Lower lobe of right lung (tissue), 2 donors: ENCODE measurements at regions not wholly inside any gene's neighbourhood (a gene's known extent, or its start where the extent isn't known, plus 50 kb on each side); places are given as distances from the start of the nearest gene placed in this dataset.
"Not testable (repeated sequence)": the region's sequence is repeated elsewhere in the genome, so short reads cannot be mapped to it uniquely, and the experiment has no call there.

Experiments
- ATAC-seq, 2 donors: fragments of 200-7000 bp; cut with Tn5 transposase; one replicate each; pipeline ENCODE4 v1.9.1; 2020 to 2022; ENCODE audit warnings: mild to moderate bottlenecking in 2 of 2, moderate library complexity in 2 of 2
- DNase-seq: peaks from one replicate; pipeline ENCODE4 v3.0.0-alpha.2; 2020
- H3K27ac ChIP-seq: fragments of 200-600 bp; one replicate; pipeline ENCODE4 v1.8.0; 2022
- H3K27me3 ChIP-seq: fragments of 200-600 bp; one replicate; pipeline ENCODE4 v1.8.0; 2022; ENCODE audit warnings: low read depth
- H3K36me3 ChIP-seq: fragments of 200-600 bp; one replicate; pipeline ENCODE4 v1.8.0; 2022; ENCODE audit warnings: mild to moderate bottlenecking
- H3K4me1 ChIP-seq: fragments of 200-600 bp; one replicate; pipeline ENCODE4 v1.8.0; 2022
- H3K4me3 ChIP-seq: fragments of 200-600 bp; one replicate; pipeline ENCODE4 v1.8.0; 2022; ENCODE audit warnings: mild to moderate bottlenecking
- H3K9me3 ChIP-seq: fragments of 200-600 bp; one replicate; pipeline ENCODE4 v1.8.0; 2022
- CTCF ChIP-seq: fragments of 200-600 bp; IDR thresholded peaks from one replicate; pipeline ENCODE4 v1.8.0; 2022; ENCODE audit warnings: antibody characterized with exemption, mild to moderate bottlenecking
- intact Hi-C: fragments of 100-400 bp; cut with DNase I; formaldehyde crosslinking; loops from one replicate; pipeline ENCODE4 v1.11.0; 2022
- donor health status: DM: no; HTN: yes; CAD: no; lungs with severe emphysema.

GRCh38 chr4:188346171-188346809 is 207.0 kb downstream of the TRIML1 start:
- TF ChIP-seq CTCF = no peak
- Histone ChIP-seq H3K27me3 (no peaks in the 10 kb centered on the region), H3K36me3 (no peaks in the 10 kb centered on the region), H3K4me1 (no peaks in the 10 kb centered on the region), H3K4me3 (no peak overlapping the region), H3K9me3 (no peaks in the 10 kb centered on the region), H3K27ac (no peak overlapping the region)
- DNase-seq (no peak), ATAC-seq (no peak)
- intact Hi-C loops = no loop called here

- Histone ChIP-seq H3K27me3 (no peaks in the 10 kb centered on the region), H3K4me1 (no peaks in the 10 kb centered on the region), H3K4me3 (no peak overlapping the region), H3K9me3 (no peaks in the 10 kb centered on the region), H3K36me3 (no peaks in the 10 kb centered on the region), H3K27ac (no peak overlapping the region)
- TF ChIP-seq CTCF = no peak
- ATAC-seq (no peak), DNase-seq (no peak)
- intact Hi-C loops = no loop called here
These were observed 208.1 kb downstream of the TRIML1 start for GRCh38 chr4:188347339-188347738.

- H3K27ac ChIP-seq, ATAC-seq, H3K4me1 ChIP-seq, DNase-seq, intact Hi-C loops, H3K4me3 ChIP-seq, H3K27me3 ChIP-seq, H3K36me3 ChIP-seq, H3K9me3 ChIP-seq: not testable (repeated sequence)
These were observed 210.3 kb downstream of the TRIML1 start for GRCh38 chr4:188349569-188349968.

GRCh38 chr4:188363196-188363595 is 224.0 kb downstream of the TRIML1 start:
- intact Hi-C loops = no loop called here
- DNase-seq (no peak), ATAC-seq (no peak)
- H3K4me1 ChIP-seq = no peaks in the 10 kb centered on the region
- no peaks in the 10 kb centered on the region for H3K27me3 ChIP-seq
- no peaks in the 10 kb centered on the region for H3K9me3 ChIP-seq
- H3K36me3 ChIP-seq = no peaks in the 10 kb centered on the region
- H3K27ac ChIP-seq = no peak overlapping the region
- no peak overlapping the region for H3K4me3 ChIP-seq
- no peak for TF ChIP-seq CTCF

- DNase-seq (no peak), ATAC-seq (no peak)
- Histone ChIP-seq H3K27me3 (no peaks in the 10 kb centered on the region), H3K4me1 (no peaks in the 10 kb centered on the region), H3K4me3 (no peak overlapping the region), H3K9me3 (no peaks in the 10 kb centered on the region), H3K36me3 (no peaks in the 10 kb centered on the region), H3K27ac (no peak overlapping the region)
- intact Hi-C loops = no loop called here
- no peak for TF ChIP-seq CTCF
These were observed 231.5 kb downstream of the TRIML1 start for GRCh38 chr4:188370777-188371176.

- H3K27ac ChIP-seq = no peak overlapping the region
- no peaks in the 10 kb centered on the region for H3K36me3 ChIP-seq
- no peak for TF ChIP-seq CTCF
- intact Hi-C loops = no loop called here
- H3K4me3 ChIP-seq = no peak overlapping the region
- no peaks in the 10 kb centered on the region for H3K9me3 ChIP-seq
- H3K27me3 ChIP-seq = no peaks in the 10 kb centered on the region
- ATAC-seq (no peak), DNase-seq (no peak)
- no peaks in the 10 kb centered on the region for H3K4me1 ChIP-seq
These were observed 232.8 kb downstream of the TRIML1 start for GRCh38 chr4:188372058-188372457.
